Smooth muscle cell (in vitro differentiated cells): ENCODE measurements at regions not wholly inside any gene's neighbourhood (a gene's known extent, or its start where the extent isn't known, plus 50 kb on each side); places are given as distances from the start of the nearest gene placed in this dataset.

Experiments used
- DNase-seq: peaks from one replicate; lab custom pipeline; 2025; ENCODE audit not compliant: unreplicated experiment; lab: John Stamatoyannopoulos, UW
- H2AFZ ChIP-seq: fragments of 200-600 bp; sonication (generic); 2 replicates; pipeline ENCODE4 v1.6.0; 2016; ENCODE audit warnings: antibody characterized with exemption, low read depth, mild to moderate bottlenecking
- H3F3A ChIP-seq: fragments of 200-600 bp; sonication (generic); 2 replicates; pipeline ENCODE4 v1.6.0; 2017; ENCODE audit warnings: antibody characterized with exemption, low read depth
- H3K27ac ChIP-seq: fragments of 200-600 bp; sonication (generic); 2 replicates; pipeline ENCODE4 v1.5.1; 2016; ENCODE audit warnings: low read depth, mild to moderate bottlenecking
- H3K27me3 ChIP-seq: fragments of 200-600 bp; sonication (generic); 2 replicates; pipeline ENCODE4 v1.6.1; 2016; ENCODE audit warnings: low read depth, mild to moderate bottlenecking
- H3K36me3 ChIP-seq: fragments of 200-600 bp; sonication (generic); 2 replicates; pipeline ENCODE4 v1.5.1; 2016; ENCODE audit warnings: low read depth
- H3K4me1 ChIP-seq: fragments of 200-600 bp; sonication (generic); 2 replicates; pipeline ENCODE4 v1.5.1; 2016; ENCODE audit warnings: low read depth
- H3K4me2 ChIP-seq: fragments of 200-600 bp; sonication (generic); 2 replicates; pipeline ENCODE4 v1.6.0; 2016; ENCODE audit warnings: mild to moderate bottlenecking
- H3K4me3 ChIP-seq: fragments of 200-600 bp; sonication (generic); 2 replicates; pipeline ENCODE4 v1.5.1; 2016; ENCODE audit warnings: mild to moderate bottlenecking
- H3K79me2 ChIP-seq: fragments of 200-600 bp; sonication (generic); 2 replicates; pipeline ENCODE4 v1.6.0; 2016; ENCODE audit warnings: low read depth, mild to moderate bottlenecking
- H3K9ac ChIP-seq: fragments of 200-600 bp; sonication (generic); 2 replicates; pipeline ENCODE4 v1.6.0; 2016; ENCODE audit warnings: low read depth
- H3K9me3 ChIP-seq: fragments of 200-600 bp; sonication (generic); replicated peaks from 2 replicates; pipeline ENCODE4 v1.5.1; 2016; ENCODE audit warnings: low read depth
- H4K20me1 ChIP-seq: fragments of 200-600 bp; sonication (generic); 2 replicates; pipeline ENCODE4 v1.6.0; 2016; ENCODE audit warnings: low read depth
- CTCF ChIP-seq: fragments of 200-600 bp; sonication (generic); IDR thresholded peaks from 2 replicates; pipeline ENCODE4 v1.5.1; 2017; ENCODE audit warnings: borderline replicate concordance, mild to moderate bottlenecking, antibody characterized with exemption; ENCODE audit not compliant: insufficient read depth, poor library complexity, severe bottlenecking
- WGBS: methylation state at CpG from one replicate; pipeline ENCODE4 v1.1.7; 2016; ENCODE audit warnings: low lambda C conversion rate; 5-methylcytosine and 5-hydroxymethylcytosine counted together

- no peaks in the 10 kb centered on the region for H3K27me3 ChIP-seq
- 93% methylated on average over 1 of the region's 1 CpG for WGBS
- H3K9ac ChIP-seq: no peak overlapping the region
- TF ChIP-seq CTCF: no peak
- no peak for DNase-seq
- H3K36me3 ChIP-seq: no peaks in the 10 kb centered on the region
- H3K27ac ChIP-seq: no peak overlapping the region
- no peaks in the 10 kb centered on the region for H4K20me1 ChIP-seq
- no peaks in the 10 kb centered on the region for H3K4me1 ChIP-seq
- H3K4me3 ChIP-seq: no peak overlapping the region
- no peak overlapping the region for H2AFZ ChIP-seq
- H3K79me2 ChIP-seq: no peaks in the 10 kb centered on the region
- H3F3A ChIP-seq: no peaks in the 10 kb centered on the region
- no peak overlapping the region for H3K4me2 ChIP-seq
- H3K9me3 ChIP-seq: no peaks in the 10 kb centered on the region
Observed at GRCh38 chr5:5602554-5602953, 180.1 kb downstream of the ICE1 start.

- Histone ChIP-seq H3K9me3 (no peaks in the 10 kb centered on the region), H3K79me2 (no peaks in the 10 kb centered on the region), H3F3A (no peaks in the 10 kb centered on the region), H4K20me1 (no peaks in the 10 kb centered on the region), H2AFZ (no peak overlapping the region), H3K4me1 (no peaks in the 10 kb centered on the region), H3K27ac (no peak overlapping the region), H3K36me3 (no peaks in the 10 kb centered on the region), H3K27me3 (no peaks in the 10 kb centered on the region), H3K9ac (no peak overlapping the region), H3K4me2 (no peak overlapping the region), H3K4me3 (no peak overlapping the region)
- WGBS: 95% methylated on average over 8 of the region's 8 CpGs
- DNase-seq: no peak
- TF ChIP-seq CTCF: no peak
Observed at GRCh38 chr5:5598547-5599113, 176.2 kb downstream of the ICE1 start.

GRCh38 chr5:5593391-5593790 lies 170.9 kb downstream of the ICE1 start:
- Histone ChIP-seq H3K27me3 (no peaks in the 10 kb centered on the region), H3K9me3 (no peaks in the 10 kb centered on the region), H3F3A (no peaks in the 10 kb centered on the region), H3K4me3 (no peak overlapping the region), H3K4me2 (no peak overlapping the region), H4K20me1 (no peaks in the 10 kb centered on the region), H3K9ac (no peak overlapping the region), H3K36me3 (no peaks in the 10 kb centered on the region), H2AFZ (no peak overlapping the region), H3K4me1 (peaks cover 6% of the 10 kb centered on the region), H3K27ac (no peak overlapping the region), H3K79me2 (no peaks in the 10 kb centered on the region)
- DNase-seq: no peak
- TF ChIP-seq CTCF: no peak

GRCh38 chr5:5592541-5592940 lies 170.1 kb downstream of the ICE1 start:
- peak overlapping the region; percentile 10 for H3K4me2 ChIP-seq
- H3K27me3 ChIP-seq: no peaks in the 10 kb centered on the region
- H3K4me1 ChIP-seq: peaks cover 6% of the 10 kb centered on the region
- no peak overlapping the region for H3K4me3 ChIP-seq
- H3K27ac ChIP-seq: no peak overlapping the region
- no peak overlapping the region for H3K9ac ChIP-seq
- H3K79me2 ChIP-seq: no peaks in the 10 kb centered on the region
- H2AFZ ChIP-seq: no peak overlapping the region
- no peaks in the 10 kb centered on the region for H4K20me1 ChIP-seq
- 74% methylated on average over 5 of the region's 5 CpGs for WGBS
- H3K9me3 ChIP-seq: no peaks in the 10 kb centered on the region
- no peaks in the 10 kb centered on the region for H3K36me3 ChIP-seq
- H3F3A ChIP-seq: no peaks in the 10 kb centered on the region
- no peak for TF ChIP-seq CTCF
- no peak for DNase-seq
